CD4-positive, alpha-beta T cell treated with Interleukin-10 for 1 hour (primary cell): ENCODE measurements at regions not wholly inside any gene's neighbourhood (a gene's known extent, or its start where the extent isn't known, plus 50 kb on each side); places are given as distances from the start of the nearest gene placed in this dataset.

Experiments
- DNase-seq: peaks from one replicate; pipeline ENCODE4 v3.0.0-alpha.2; 2020

GRCh38 chr20:6180531-6180930 lies 57.7 kb upstream of the FERMT1 start:
- DNase-seq: no peak

GRCh38 chr20:6178537-6178936 lies 55.7 kb upstream of the FERMT1 start:
- DNase-seq: no peak

GRCh38 chr20:6173481-6173880 lies 50.7 kb upstream of the FERMT1 start:
- DNase-seq: no peak
